GM21526 (cell line): ENCODE measurements at regions not wholly inside any gene's neighbourhood (a gene's known extent, or its start where the extent isn't known, plus 50 kb on each side); places are given as distances from the start of the nearest gene placed in this dataset.

Source experiments
- ATAC-seq: cut with Tn5 transposase; IDR thresholded peaks from one replicate; pipeline ENCODE4 v1.9.1; 2021; ENCODE audit warnings: moderate library complexity; ENCODE audit not compliant: unreplicated experiment, low FRiP score

- ATAC-seq, result no peak
Observed at GRCh38 chr11:121950160-121950559, 165.9 kb downstream of the BLID start.

- no peak for ATAC-seq
Observed at GRCh38 chr11:121946514-121946913, 169.5 kb downstream of the BLID start.

- no peak for ATAC-seq
Observed at GRCh38 chr11:121944556-121945230, 171.3 kb downstream of the BLID start.

GRCh38 chr11:121938076-121938475 lies 177.9 kb downstream of the BLID start:
- ATAC-seq, result no peak

- ATAC-seq, result no peak
Observed at GRCh38 chr11:121936781-121937447, 179.1 kb downstream of the BLID start.

GRCh38 chr11:121936370-121936769 lies 179.6 kb downstream of the BLID start:
- no peak for ATAC-seq

- ATAC-seq, result no peak
Observed at GRCh38 chr11:121933694-121934093, 182.3 kb downstream of the BLID start.

GRCh38 chr11:121933294-121933693 lies 182.7 kb downstream of the BLID start:
- ATAC-seq, result no peak

GRCh38 chr11:121932646-121933185 lies 183.3 kb downstream of the BLID start:
- no peak for ATAC-seq

- no peak for ATAC-seq
Observed at GRCh38 chr11:121931748-121932352, 184.2 kb downstream of the BLID start.

GRCh38 chr11:121931121-121931520 lies 184.9 kb downstream of the BLID start:
- ATAC-seq, result no peak

- ATAC-seq, result peak; percentile 59
Observed at GRCh38 chr11:121930004-121930965, 185.7 kb downstream of the BLID start.

GRCh38 chr11:121929581-121929980 lies 186.4 kb downstream of the BLID start:
- no peak for ATAC-seq

GRCh38 chr11:121928597-121929580 lies 187.1 kb downstream of the BLID start:
- no peak for ATAC-seq

GRCh38 chr11:121927789-121928188 lies 188.2 kb downstream of the BLID start:
- no peak for ATAC-seq

GRCh38 chr11:121927097-121927785 lies 188.8 kb downstream of the BLID start:
- no peak for ATAC-seq

- ATAC-seq, result no peak
Observed at GRCh38 chr11:121924191-121924590, 191.8 kb downstream of the BLID start.

- no peak for ATAC-seq
Observed at GRCh38 chr11:121917482-121917881, 198.5 kb downstream of the BLID start.
